IMR-90 (cell line): ENCODE measurements at regions not wholly inside any gene's neighbourhood (a gene's known extent, or its start where the extent isn't known, plus 50 kb on each side); places are given as distances from the start of the nearest gene placed in this dataset.

ENCODE experiments used
- ATAC-seq: fragments of 200-7000 bp; cut with Tn5 transposase; 2 replicates; pipeline ENCODE4 v1.9.1; 2020; ENCODE audit warnings: low read depth, mild to moderate bottlenecking, moderate library complexity
- BruUV-seq: library from RNA; stranded (reverse); fragments of 400-500 nt; replicated peaks from 2 replicates; lab custom pipeline; 2021; lab: Mats Ljungman, UMichigan
- CTCF ChIA-PET: fragments of 300-600 bp; formaldehyde crosslinking; extraction: SDS; loops from one replicate; lab custom pipeline; 2021; ENCODE audit warnings: antibody characterized with exemption; lab: Yijun Ruan, JAX
- POLR2A ChIA-PET: fragments of 300-600 bp; sonication (Branson Sonifier 250); formaldehyde crosslinking; loops from one replicate; lab custom pipeline; 2022; ENCODE audit warnings: antibody characterized with exemption; ENCODE audit not compliant: unreplicated experiment; lab: Charles Lee
- DNase-seq: peaks from one replicate; pipeline ENCODE4 v3.0.0; 2013
- H2AFZ ChIP-seq: replicated peaks from 2 replicates; pipeline ENCODE3; 2013; ENCODE audit warnings: low read length, mild to moderate bottlenecking; ENCODE audit not compliant: poor library complexity
- H2AK5ac ChIP-seq: 2 replicates; pipeline ENCODE4 v1.6.1; 2013; ENCODE audit warnings: low read depth, low read length, inconsistent platforms
- H2AK9ac ChIP-seq: replicated peaks from 2 replicates; pipeline ENCODE3; 2013; ENCODE audit warnings: mild to moderate bottlenecking, low read depth, low read length, moderate library complexity; ENCODE audit not compliant: poor library complexity
- H2BK120ac ChIP-seq: 2 replicates; pipeline ENCODE4 v1.6.1; 2013; ENCODE audit warnings: low read depth, low read length, inconsistent platforms
- H2BK15ac ChIP-seq: 3 replicates; pipeline ENCODE4 v1.6.1; 2013; ENCODE audit warnings: low read depth, low read length, inconsistent platforms
- H2BK20ac ChIP-seq: 2 replicates; pipeline ENCODE4 v1.6.1; 2013; ENCODE audit warnings: low read depth, mild to moderate bottlenecking, inconsistent platforms, low read length, moderate library complexity
- H2BK5ac ChIP-seq: 2 replicates; pipeline ENCODE4 v1.6.1; 2013; ENCODE audit warnings: mild to moderate bottlenecking, low read depth, low read length, inconsistent platforms; ENCODE audit not compliant: poor library complexity, severe bottlenecking
- H3K14ac ChIP-seq: replicated peaks from 2 replicates; pipeline ENCODE4 v1.6.1; 2013; ENCODE audit warnings: low read depth, low read length, inconsistent platforms
- H3K18ac ChIP-seq: 2 replicates; pipeline ENCODE4 v1.6.1; 2013; ENCODE audit warnings: low read depth, low read length, control low read depth
- H3K23ac ChIP-seq: 2 replicates; pipeline ENCODE4 v1.6.1; 2013; ENCODE audit warnings: low read depth, low read length, inconsistent platforms
- H3K27ac ChIP-seq: 2 replicates; pipeline ENCODE4 v1.5.1; 2013; ENCODE audit warnings: mild to moderate bottlenecking, control low read depth, low read length; ENCODE audit not compliant: insufficient read depth
- H3K27me3 ChIP-seq: 2 replicates; pipeline ENCODE4 v1.6.1; 2013; ENCODE audit warnings: low read length; ENCODE audit not compliant: control insufficient read depth, insufficient read depth
- H3K36me3 ChIP-seq: 2 replicates; pipeline ENCODE4 v1.6.1; 2013; ENCODE audit warnings: low read length, mixed read lengths; ENCODE audit not compliant: control insufficient read depth, insufficient read depth
- H3K4ac ChIP-seq: 2 replicates; pipeline ENCODE4 v1.6.1; 2013; ENCODE audit warnings: low read depth, low read length, inconsistent platforms
- H3K4me1 ChIP-seq: 2 replicates; pipeline ENCODE4 v1.6.1; 2013; ENCODE audit warnings: low read length, mixed read lengths; ENCODE audit not compliant: control insufficient read depth, insufficient read depth
- H3K4me2 ChIP-seq: 2 replicates; pipeline ENCODE4 v1.6.1; 2013; ENCODE audit warnings: low read depth, mild to moderate bottlenecking, control low read depth, low read length, moderate library complexity
- H3K4me3 ChIP-seq: 2 replicates; pipeline ENCODE4 v1.5.1; 2013; ENCODE audit warnings: low read depth, mild to moderate bottlenecking, control low read depth, low read length, moderate library complexity; ENCODE audit not compliant: insufficient read depth
- H3K56ac ChIP-seq: 2 replicates; pipeline ENCODE4 v1.6.1; 2013; ENCODE audit warnings: low read length, inconsistent platforms; ENCODE audit not compliant: insufficient read depth; ENCODE audit errors: extremely low read depth
- H3K79me1 ChIP-seq, 2 experiments: 2 replicates each; pipeline ENCODE4 v1.6.1; 2013; ENCODE audit warnings: low read length in 2 of 2, inconsistent platforms in 1 of 2, low read depth in 1 of 2
- H3K9ac ChIP-seq: 2 replicates; pipeline ENCODE4 v1.6.1; 2013; ENCODE audit warnings: low read depth, low read length, control low read depth
- H3K9me1 ChIP-seq: 2 replicates; pipeline ENCODE4 v1.6.1; 2013; ENCODE audit warnings: low read length, inconsistent platforms; ENCODE audit not compliant: insufficient read depth
- H3K9me3 ChIP-seq: 2 replicates; pipeline ENCODE4 v1.6.1; 2013; ENCODE audit warnings: low read length; ENCODE audit not compliant: control insufficient read depth, insufficient read depth
- H4K20me1 ChIP-seq: 2 replicates; pipeline ENCODE4 v1.6.1; 2013; ENCODE audit warnings: low read length, inconsistent platforms; ENCODE audit not compliant: insufficient read depth
- H4K5ac ChIP-seq: 2 replicates; pipeline ENCODE4 v1.6.1; 2013; ENCODE audit warnings: mild to moderate bottlenecking, low read depth, low read length, control low read depth
- H4K8ac ChIP-seq, 2 experiments: 2 replicates each; pipeline ENCODE4 v1.6.1; 2013; ENCODE audit warnings: low read depth in 2 of 2, low read length in 2 of 2, control low read depth in 1 of 2, inconsistent platforms in 1 of 2
- H4K91ac ChIP-seq: 2 replicates; pipeline ENCODE4 v1.6.1; 2013; ENCODE audit warnings: low read depth, low read length, inconsistent platforms; ENCODE audit not compliant: insufficient read depth
- CTCF ChIP-seq: conservative IDR thresholded peaks from 2 replicates; pipeline ENCODE4 v1.5.1; 2012; ENCODE audit warnings: mild to moderate bottlenecking, low read depth, low read length, improper control_type of control experiment
- MAFK ChIP-seq: IDR thresholded peaks from 2 replicates; pipeline ENCODE4 v1.6.1; 2012; ENCODE audit warnings: low read depth, low read length, improper control_type of control experiment
- MXI1 ChIP-seq: IDR thresholded peaks from 2 replicates; pipeline ENCODE4 v1.6.1; 2012; ENCODE audit warnings: low read depth, mild to moderate bottlenecking, low read length, moderate library complexity, borderline replicate concordance
- RAD21 ChIP-seq: IDR thresholded peaks from 2 replicates; pipeline ENCODE4 v1.6.1; 2012; ENCODE audit warnings: low read length, improper control_type of control experiment
- RCOR1 ChIP-seq: IDR thresholded peaks from 2 replicates; pipeline ENCODE4 v1.6.1; 2012; ENCODE audit warnings: mild to moderate bottlenecking, low read length, improper control_type of control experiment; ENCODE audit not compliant: insufficient replicate concordance
- RFX5 ChIP-seq: IDR thresholded peaks from 2 replicates; pipeline ENCODE4 v1.8.0; 2012; ENCODE audit warnings: low read depth, mild to moderate bottlenecking, low read length, moderate library complexity
- USF2 ChIP-seq: fragments of 150-350 bp; IDR thresholded peaks from 2 replicates; pipeline ENCODE4 v1.6.1; 2017; ENCODE audit warnings: mild to moderate bottlenecking, antibody characterized with exemption, low read length, low read depth
- WGBS, 2 experiments: methylation state at CpG; one replicate each; pipeline versions ENCODE4 v1.1.5 to v1.1.7; 2013; ENCODE audit warnings: missing lambda C conversion rate in 2 of 2; ENCODE audit not compliant: insufficient read length in 1 of 2; ENCODE audit errors: extremely low coverage in 2 of 2; 5-methylcytosine and 5-hydroxymethylcytosine counted together
- dilution Hi-C: fragments of 300-500 bp; cut with HindIII; formaldehyde crosslinking; loops from one replicate; pipeline ENCODE4 v1.14.3; 2018; ENCODE audit warnings: low sequenced_read_pairs; ENCODE audit not compliant: unreplicated experiment
- in situ Hi-C: fragments of 300-500 bp; cut with MboI; formaldehyde crosslinking; loops from 3 replicates; pipeline ENCODE4 v1.14.3; 2019; ENCODE audit warnings: low sequenced_read_pairs, inconsistent platforms, mixed read lengths
- intact Hi-C: fragments of 100-400 bp; cut with micrococcal nuclease; formaldehyde crosslinking; loops from 2 replicates; pipeline ENCODE4 v1.10.0; 2022

DNA sequence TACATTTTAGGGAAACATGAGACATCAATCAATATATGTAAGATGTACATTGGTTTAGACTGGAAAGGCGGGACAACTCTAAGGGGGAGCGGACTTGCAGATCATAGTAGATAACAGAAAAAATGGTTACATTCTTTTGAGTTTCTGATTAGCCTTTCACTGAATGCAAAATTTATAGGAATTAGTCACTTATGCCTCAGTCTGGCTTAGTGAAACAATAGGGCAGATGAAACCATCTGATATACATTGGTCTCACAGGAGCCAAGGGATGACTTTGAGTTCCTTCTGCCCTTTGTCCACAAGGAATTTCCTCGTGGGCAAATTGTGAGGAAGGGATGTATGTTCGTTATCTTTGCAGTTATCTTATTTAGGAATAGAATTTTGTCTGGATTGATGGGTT lies 128.2 kb downstream of the ARSF start:
- no peak overlapping the region for H3K18ac ChIP-seq
- H2BK20ac ChIP-seq: no peak overlapping the region
- H4K5ac ChIP-seq: no peak overlapping the region
- H3K27me3 ChIP-seq: no peaks in the 10 kb centered on the region
- no peak overlapping the region for H3K4me3 ChIP-seq
- no peak for TF ChIP-seq USF2
- no peak for TF ChIP-seq RAD21
- no peak for TF ChIP-seq RFX5
- no peak for TF ChIP-seq MXI1
- no peak for TF ChIP-seq RCOR1
- TF ChIP-seq CTCF: no peak
- no peak for TF ChIP-seq MAFK
- H4K20me1 ChIP-seq: no peaks in the 10 kb centered on the region
- H4K8ac ChIP-seq: no peak overlapping the region
- intact Hi-C loops (no loop called here), dilution Hi-C loops (no loop called here), in situ Hi-C loops (no loop called here)
- WGBS, 2 experiments: no CpG with 5 or more reads among the region's 4 CpGs
- H3K14ac ChIP-seq: no peak overlapping the region
- no peaks in the 10 kb centered on the region for H3K9me1 ChIP-seq
- H3K4ac ChIP-seq: no peak overlapping the region
- BruUV-seq: no TSS peak
- no peak overlapping the region for H2AK5ac ChIP-seq
- ATAC-seq (no peak), DNase-seq (no peak)
- H2BK15ac ChIP-seq: no peak overlapping the region
- H2AFZ ChIP-seq: no peak overlapping the region
- H3K4me1 ChIP-seq: peaks cover 1% of the 10 kb centered on the region; the same call in 1 of the 2 replicates
- no peak overlapping the region for H2AK9ac ChIP-seq
- H3K36me3 ChIP-seq: no peaks in the 10 kb centered on the region
- no peak overlapping the region for H3K9ac ChIP-seq
- H3K23ac ChIP-seq: no peak overlapping the region
- peaks cover 2% of the 10 kb centered on the region; the same call in 1 of the 2 replicates for H3K9me3 ChIP-seq
- no peak overlapping the region for H4K91ac ChIP-seq
- no peak overlapping the region for H2BK5ac ChIP-seq
- H3K27ac ChIP-seq: no peak overlapping the region
- ChIA-PET POLR2A (no interaction called here), CTCF (no interaction called here)
- no peak overlapping the region for H3K56ac ChIP-seq
- no peak overlapping the region for H3K4me2 ChIP-seq
- H2BK120ac ChIP-seq: no peak overlapping the region
- no peaks in the 10 kb centered on the region for H3K79me1 ChIP-seq
